Cardiac muscle cell (in vitro differentiated cells and primary cell): ENCODE measurements at regions not wholly inside any gene's neighbourhood (a gene's known extent, or its start where the extent isn't known, plus 50 kb on each side); places are given as distances from the start of the nearest gene placed in this dataset.
"Not testable (repeated sequence)": the region's sequence is repeated elsewhere in the genome, so short reads cannot be mapped to it uniquely, and the experiment has no call there.

Source experiments
- DNase-seq, 2 donors: peaks; one replicate each; pipeline versions ENCODE4 v3.0.0 to v3.0.0-alpha.2; 2010 to 2017; ENCODE audit warnings: low read depth in 1 of 2, low spot score in 1 of 2
- H3K27ac ChIP-seq: fragments of 200-600 bp; sonication (generic); 2 replicates; pipeline ENCODE4 v1.5.1; 2016
- H3K27me3 ChIP-seq: fragments of 200-600 bp; sonication (generic); 2 replicates; pipeline ENCODE4 v1.6.0; 2016; ENCODE audit warnings: control low read depth
- H3K36me3 ChIP-seq: fragments of 200-600 bp; sonication (generic); 2 replicates; pipeline ENCODE4 v1.5.1; 2016; ENCODE audit warnings: control low read depth
- H3K4me1 ChIP-seq: fragments of 200-600 bp; sonication (generic); 2 replicates; pipeline ENCODE4 v1.8.1; 2017; ENCODE audit warnings: low read depth, mild to moderate bottlenecking, mixed run types
- H3K4me3 ChIP-seq: fragments of 200-600 bp; sonication (generic); 2 replicates; pipeline ENCODE4 v1.5.1; 2016; ENCODE audit warnings: mild to moderate bottlenecking
- H3K9me3 ChIP-seq: fragments of 200-600 bp; sonication (generic); 2 replicates; pipeline ENCODE4 v1.5.1; 2017; ENCODE audit warnings: low read depth, mild to moderate bottlenecking, control low read depth
- TF ChIP-seq, protein P1 (sequence below): IDR thresholded peaks from 2 replicates; pipeline ENCODE4 v1.5.1; 2012; ENCODE audit warnings: low read depth, mild to moderate bottlenecking, low read length

DNA sequence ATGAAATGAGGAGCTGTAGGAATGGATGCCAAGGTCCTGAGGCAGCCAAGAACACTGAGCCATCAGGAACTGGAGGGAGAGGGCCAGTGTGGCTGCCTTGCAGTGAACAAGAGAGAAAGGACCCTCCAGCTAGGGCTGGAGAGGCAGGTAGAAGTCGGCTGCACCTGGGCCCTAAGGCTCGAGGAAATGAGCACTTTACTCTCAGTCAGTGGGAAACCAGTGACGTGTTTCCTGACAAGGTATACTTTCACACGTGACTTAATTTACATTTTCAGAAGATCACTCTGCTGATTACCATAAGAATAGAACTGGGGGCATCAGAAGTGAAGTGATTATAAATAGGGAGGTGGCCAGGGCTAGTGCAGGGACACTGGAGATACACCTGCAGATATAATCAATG is 115.2 kb downstream of the C17orf67 start:
- Histone ChIP-seq H3K27me3 (no peaks in the 10 kb centered on the region), H3K27ac (no peak overlapping the region), H3K36me3 (no peaks in the 10 kb centered on the region), H3K4me1 (no peaks in the 10 kb centered on the region), H3K9me3 (no peaks in the 10 kb centered on the region), H3K4me3 (no peak overlapping the region)
- no peak for DNase-seq
- TF ChIP-seq, protein P1, sequence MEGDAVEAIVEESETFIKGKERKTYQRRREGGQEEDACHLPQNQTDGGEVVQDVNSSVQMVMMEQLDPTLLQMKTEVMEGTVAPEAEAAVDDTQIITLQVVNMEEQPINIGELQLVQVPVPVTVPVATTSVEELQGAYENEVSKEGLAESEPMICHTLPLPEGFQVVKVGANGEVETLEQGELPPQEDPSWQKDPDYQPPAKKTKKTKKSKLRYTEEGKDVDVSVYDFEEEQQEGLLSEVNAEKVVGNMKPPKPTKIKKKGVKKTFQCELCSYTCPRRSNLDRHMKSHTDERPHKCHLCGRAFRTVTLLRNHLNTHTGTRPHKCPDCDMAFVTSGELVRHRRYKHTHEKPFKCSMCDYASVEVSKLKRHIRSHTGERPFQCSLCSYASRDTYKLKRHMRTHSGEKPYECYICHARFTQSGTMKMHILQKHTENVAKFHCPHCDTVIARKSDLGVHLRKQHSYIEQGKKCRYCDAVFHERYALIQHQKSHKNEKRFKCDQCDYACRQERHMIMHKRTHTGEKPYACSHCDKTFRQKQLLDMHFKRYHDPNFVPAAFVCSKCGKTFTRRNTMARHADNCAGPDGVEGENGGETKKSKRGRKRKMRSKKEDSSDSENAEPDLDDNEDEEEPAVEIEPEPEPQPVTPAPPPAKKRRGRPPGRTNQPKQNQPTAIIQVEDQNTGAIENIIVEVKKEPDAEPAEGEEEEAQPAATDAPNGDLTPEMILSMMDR = no peak

DNA sequence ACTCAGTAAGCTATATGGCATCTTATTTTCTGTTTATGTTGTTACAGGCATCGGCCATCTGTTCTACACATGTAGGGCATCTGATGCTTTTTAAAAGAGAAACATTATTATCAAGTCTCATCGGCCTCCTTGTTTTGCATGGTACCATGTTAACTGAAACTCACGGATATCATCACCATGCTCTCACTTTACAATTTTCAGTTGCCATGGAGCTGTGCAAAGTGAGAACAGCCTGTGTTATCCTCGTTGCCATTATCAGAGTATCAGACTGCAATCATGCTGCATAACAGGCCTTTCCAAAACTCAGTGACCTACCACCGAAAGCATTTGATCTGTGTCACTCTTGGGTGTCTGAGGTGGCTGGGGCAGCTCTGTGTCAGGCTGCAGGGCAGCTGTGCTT is 110.3 kb downstream of the C17orf67 start:
- Histone ChIP-seq H3K9me3 (no peaks in the 10 kb centered on the region), H3K4me3 (no peak overlapping the region), H3K27ac (no peak overlapping the region), H3K4me1 (no peaks in the 10 kb centered on the region), H3K36me3 (no peaks in the 10 kb centered on the region), H3K27me3 (no peaks in the 10 kb centered on the region)
- TF ChIP-seq, protein P1 = no peak
- no peak for DNase-seq

DNA sequence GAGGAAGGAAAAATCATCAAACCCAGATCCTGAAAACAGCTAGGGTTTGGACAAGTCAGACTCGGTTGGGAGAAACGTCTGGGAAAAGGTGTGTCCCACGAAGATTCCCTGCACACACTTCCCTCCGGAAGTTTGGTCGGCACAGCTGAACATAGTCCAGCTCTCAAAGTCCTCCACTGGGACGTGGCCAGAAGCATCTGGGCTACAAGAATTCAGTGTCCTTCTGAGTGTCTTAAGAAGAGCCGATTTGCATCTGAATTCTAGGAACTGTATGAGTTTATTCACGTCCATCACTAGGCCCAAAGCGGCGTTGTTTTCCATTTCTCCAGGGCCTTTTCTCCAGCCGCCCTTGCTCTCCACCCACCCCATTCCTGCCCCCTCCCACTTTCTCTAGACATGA is 109.1 kb downstream of the C17orf67 start:
- no peak overlapping the region for H3K4me3 ChIP-seq
- no peaks in the 10 kb centered on the region for H3K27me3 ChIP-seq
- no peak overlapping the region for H3K27ac ChIP-seq
- no peaks in the 10 kb centered on the region for H3K36me3 ChIP-seq
- no peaks in the 10 kb centered on the region for H3K9me3 ChIP-seq
- no peaks in the 10 kb centered on the region for H3K4me1 ChIP-seq
- no peak for DNase-seq
- TF ChIP-seq, protein P1 = no peak

DNA sequence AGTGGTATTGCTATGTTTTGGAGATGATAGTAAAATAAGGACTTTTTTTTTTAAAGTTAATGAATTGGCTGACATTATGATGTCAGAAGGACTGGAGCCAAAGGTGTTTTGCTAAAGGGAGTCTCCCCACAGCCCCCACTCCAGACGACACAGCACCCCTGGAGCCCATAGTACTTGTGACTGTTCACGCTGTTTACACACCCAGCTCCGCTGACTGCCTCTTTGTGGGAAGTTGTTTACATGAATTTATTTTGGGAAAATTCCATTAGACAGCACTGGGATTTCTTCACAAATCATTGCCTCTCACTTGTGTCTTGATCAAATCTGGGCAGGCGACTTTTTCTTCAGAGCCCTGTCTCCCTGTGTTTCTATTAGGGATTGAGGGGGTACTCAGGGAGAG is 108.6 kb downstream of the C17orf67 start:
- TF ChIP-seq, protein P1 = no peak
- no peaks in the 10 kb centered on the region for H3K4me1 ChIP-seq
- H3K36me3 ChIP-seq = no peaks in the 10 kb centered on the region
- no peaks in the 10 kb centered on the region for H3K9me3 ChIP-seq
- H3K27me3 ChIP-seq = no peaks in the 10 kb centered on the region
- no peak overlapping the region for H3K27ac ChIP-seq
- no peak overlapping the region for H3K4me3 ChIP-seq
- no peak for DNase-seq

DNA sequence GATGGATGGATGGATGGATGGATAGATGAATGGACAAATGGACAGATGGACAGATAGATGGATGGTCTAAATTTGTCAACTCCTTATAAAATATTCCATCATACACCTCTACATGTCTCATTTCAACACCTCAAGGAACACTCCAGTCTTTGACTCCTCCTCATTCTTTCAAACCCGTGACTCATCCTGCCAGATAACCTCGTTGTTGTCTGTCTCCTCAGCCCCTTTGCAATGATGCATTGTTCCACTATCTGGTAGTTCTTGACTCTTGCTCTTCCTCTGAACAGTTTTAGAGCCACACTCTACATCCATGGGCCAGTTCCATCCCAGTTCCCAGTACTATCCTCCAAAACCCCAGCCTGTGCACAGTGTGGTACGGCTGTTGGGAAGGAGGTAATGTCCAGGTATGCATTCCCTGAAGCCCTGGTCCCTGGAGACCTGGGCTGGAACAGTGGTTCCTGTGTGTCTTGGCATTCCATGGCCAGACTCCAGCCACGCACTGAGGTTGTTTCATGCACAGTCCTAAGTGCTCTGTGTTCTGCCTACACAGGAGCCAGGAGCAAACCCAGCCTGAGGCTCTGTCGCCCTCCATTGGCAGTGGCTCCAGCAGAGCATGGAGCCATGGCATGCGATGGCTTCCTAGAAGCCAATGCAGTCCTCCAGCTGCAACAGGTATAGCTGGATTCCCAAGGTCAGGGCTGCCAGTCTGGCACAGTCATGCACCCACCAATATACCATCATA is 105.7 kb downstream of the C17orf67 start:
- no peaks in the 10 kb centered on the region for H3K27me3 ChIP-seq
- TF ChIP-seq, protein P1 = no peak
- no peaks in the 10 kb centered on the region for H3K9me3 ChIP-seq
- no peaks in the 10 kb centered on the region for H3K4me1 ChIP-seq
- no peak overlapping the region for H3K27ac ChIP-seq
- DNase-seq = no peak
- no peak overlapping the region for H3K4me3 ChIP-seq
- H3K36me3 ChIP-seq = no peaks in the 10 kb centered on the region

DNA sequence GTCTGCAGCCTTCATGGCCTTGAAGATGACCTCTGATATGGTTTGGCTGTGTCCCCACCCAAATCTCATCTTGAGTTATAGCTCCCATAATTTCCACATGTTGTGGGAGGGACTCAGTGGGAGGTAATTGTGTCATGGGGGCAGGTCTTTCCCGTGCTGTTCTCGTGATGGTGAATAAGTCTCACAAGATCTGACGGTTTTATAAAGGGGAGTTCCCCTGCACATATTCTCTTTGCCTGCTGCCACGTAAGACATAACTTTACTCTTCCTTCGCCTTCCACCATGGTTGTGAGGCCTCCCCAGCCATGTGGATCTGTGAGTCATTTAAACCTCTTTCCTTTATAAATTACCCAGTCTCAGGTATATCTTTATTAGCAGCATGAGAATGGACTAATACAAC is 102.6 kb downstream of the C17orf67 start:
- H3K27ac ChIP-seq, H3K4me3 ChIP-seq, H3K4me1 ChIP-seq, H3K36me3 ChIP-seq, H3K27me3 ChIP-seq, H3K9me3 ChIP-seq, DNase-seq: not testable (repeated sequence)
